Lower leg skin (tissue), 3 donors: ENCODE measurements at regions not wholly inside any gene's neighbourhood (a gene's known extent, or its start where the extent isn't known, plus 50 kb on each side); places are given as distances from the start of the nearest gene placed in this dataset.

ENCODE experiments used
- CTCF ChIP-seq, 3 donors: fragments of 450-650 bp; IDR thresholded peaks; one replicate each; pipeline ENCODE4 v1.5.1; 2016; ENCODE audit warnings: antibody characterized with exemption in 3 of 3, mild to moderate bottlenecking in 3 of 3, moderate library complexity in 2 of 3
- POLR2A ChIP-seq, 2 donors: fragments of 450-650 bp; IDR thresholded peaks; one replicate each; pipeline ENCODE4 v1.6.1; 2016 to 2017; ENCODE audit warnings: antibody characterized with exemption in 2 of 2, mild to moderate bottlenecking in 1 of 2, moderate library complexity in 1 of 2

GRCh38 chr22:48090332-48090672 is 1327.9 kb downstream of the TBC1D22A start:
- no peak for TF ChIP-seq POLR2A (IDR thresholded peaks at IDR 0.05)
- no peak for TF ChIP-seq CTCF (IDR thresholded peaks at IDR 0.05)
